ENCODE measurements at regions not wholly inside any gene's neighbourhood (a gene's known extent, or its start where the extent isn't known, plus 50 kb on each side); places are given as distances from the start of the nearest gene placed in this dataset.
A peak's percentile ranks its signal among the peaks of the same experiment; 100 is the strongest.

DNA sequence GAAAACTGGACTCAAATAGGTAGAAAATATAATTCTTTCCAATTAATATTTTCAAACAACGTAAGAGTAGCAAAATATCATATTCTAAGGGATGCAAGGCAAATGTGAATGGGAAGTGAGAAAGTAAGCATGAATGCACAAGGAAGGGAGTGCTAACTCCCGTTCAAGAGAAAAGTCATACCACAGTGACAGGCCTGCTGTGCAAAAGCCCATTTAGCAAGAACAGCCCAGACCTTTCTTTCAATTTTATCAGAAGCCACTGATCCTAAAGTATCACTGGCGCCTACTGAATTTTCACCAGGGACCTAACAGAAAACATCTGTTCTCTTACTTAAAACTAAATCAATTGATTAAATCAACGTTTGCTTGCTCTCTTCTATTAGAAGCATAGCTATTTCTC, 157.9 kb upstream of the DKK2 start:
- H3K9me3 ChIP-seq (ENCODE audit: severe bottlenecking): no peaks in the 10 kb centered on the region
- ATAC-seq (ENCODE audit: low read depth) (no peak), DNase-seq (ENCODE audit: low spot score) (no peak)
- H3K4me1 ChIP-seq (ENCODE audit: insufficient read depth, poor library complexity, severe bottlenecking): no peaks in the 10 kb centered on the region
- H3K27ac ChIP-seq (ENCODE audit: poor library complexity, severe bottlenecking): no peak overlapping the region
- H3K36me3 ChIP-seq (ENCODE audit: low read depth): no peaks in the 10 kb centered on the region
- no peaks in the 10 kb centered on the region for H3K27me3 ChIP-seq (ENCODE audit: insufficient read depth, poor library complexity, severe bottlenecking)
- TF ChIP-seq, protein P1, sequence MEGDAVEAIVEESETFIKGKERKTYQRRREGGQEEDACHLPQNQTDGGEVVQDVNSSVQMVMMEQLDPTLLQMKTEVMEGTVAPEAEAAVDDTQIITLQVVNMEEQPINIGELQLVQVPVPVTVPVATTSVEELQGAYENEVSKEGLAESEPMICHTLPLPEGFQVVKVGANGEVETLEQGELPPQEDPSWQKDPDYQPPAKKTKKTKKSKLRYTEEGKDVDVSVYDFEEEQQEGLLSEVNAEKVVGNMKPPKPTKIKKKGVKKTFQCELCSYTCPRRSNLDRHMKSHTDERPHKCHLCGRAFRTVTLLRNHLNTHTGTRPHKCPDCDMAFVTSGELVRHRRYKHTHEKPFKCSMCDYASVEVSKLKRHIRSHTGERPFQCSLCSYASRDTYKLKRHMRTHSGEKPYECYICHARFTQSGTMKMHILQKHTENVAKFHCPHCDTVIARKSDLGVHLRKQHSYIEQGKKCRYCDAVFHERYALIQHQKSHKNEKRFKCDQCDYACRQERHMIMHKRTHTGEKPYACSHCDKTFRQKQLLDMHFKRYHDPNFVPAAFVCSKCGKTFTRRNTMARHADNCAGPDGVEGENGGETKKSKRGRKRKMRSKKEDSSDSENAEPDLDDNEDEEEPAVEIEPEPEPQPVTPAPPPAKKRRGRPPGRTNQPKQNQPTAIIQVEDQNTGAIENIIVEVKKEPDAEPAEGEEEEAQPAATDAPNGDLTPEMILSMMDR (IDR thresholded peaks at IDR 0.05; ENCODE audit: poor library complexity, severe bottlenecking): no peak
- no peak overlapping the region for H3K4me3 ChIP-seq (ENCODE audit: severe bottlenecking)

DNA sequence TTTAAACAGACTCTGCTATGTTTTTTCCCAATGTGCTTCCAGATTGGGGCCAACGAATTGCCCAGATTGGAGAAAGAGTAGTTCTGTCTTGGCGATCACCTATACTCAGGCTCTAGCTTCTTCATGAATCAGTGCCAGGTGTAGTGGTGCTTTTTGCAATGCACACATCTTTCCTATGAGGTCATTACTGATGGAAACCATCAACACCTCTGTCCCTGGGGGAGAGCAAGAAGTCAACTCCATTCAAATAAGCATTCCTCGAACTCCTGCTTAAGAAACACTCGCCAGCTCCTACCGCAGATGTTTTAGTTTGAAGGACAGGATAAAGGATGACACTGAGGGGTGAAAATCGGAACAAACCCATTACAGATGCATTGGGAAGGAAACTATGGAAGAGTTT, 156.5 kb upstream of the DKK2 start:
- Histone ChIP-seq H3K9me3 (ENCODE audit: severe bottlenecking) (no peaks in the 10 kb centered on the region), H3K4me1 (ENCODE audit: insufficient read depth, poor library complexity, severe bottlenecking) (no peaks in the 10 kb centered on the region), H3K4me3 (ENCODE audit: severe bottlenecking) (no peak overlapping the region), H3K27me3 (ENCODE audit: insufficient read depth, poor library complexity, severe bottlenecking) (no peaks in the 10 kb centered on the region), H3K36me3 (ENCODE audit: low read depth) (no peaks in the 10 kb centered on the region), H3K27ac (ENCODE audit: poor library complexity, severe bottlenecking) (no peak overlapping the region)
- TF ChIP-seq, protein P1 (IDR thresholded peaks at IDR 0.05; ENCODE audit: poor library complexity, severe bottlenecking): no peak
- DNase-seq (ENCODE audit: low spot score) (no peak), ATAC-seq (ENCODE audit: low read depth) (no peak)

- DNase-seq (ENCODE audit: low spot score) (no peak), ATAC-seq (ENCODE audit: low read depth) (no peak)
- Histone ChIP-seq H3K4me3 (ENCODE audit: severe bottlenecking) (no peak overlapping the region), H3K4me1 (ENCODE audit: insufficient read depth, poor library complexity, severe bottlenecking) (no peaks in the 10 kb centered on the region), H3K36me3 (ENCODE audit: low read depth) (no peaks in the 10 kb centered on the region), H3K27ac (ENCODE audit: poor library complexity, severe bottlenecking) (no peak overlapping the region), H3K27me3 (ENCODE audit: insufficient read depth, poor library complexity, severe bottlenecking) (no peaks in the 10 kb centered on the region), H3K9me3 (ENCODE audit: severe bottlenecking) (no peaks in the 10 kb centered on the region)
- TF ChIP-seq, protein P1 (IDR thresholded peaks at IDR 0.05; ENCODE audit: poor library complexity, severe bottlenecking): no peak
Measured at GRCh38 chr4:107187091-107187490, 151.0 kb upstream of the DKK2 start.

GRCh38 chr4:107183155-107183774, 147.2 kb upstream of the DKK2 start:
- DNase-seq (ENCODE audit: low spot score) (no peak), ATAC-seq (ENCODE audit: low read depth) (peak; percentile 91)
- Histone ChIP-seq H3K27ac (ENCODE audit: poor library complexity, severe bottlenecking) (no peak overlapping the region), H3K9me3 (ENCODE audit: severe bottlenecking) (no peaks in the 10 kb centered on the region), H3K27me3 (ENCODE audit: insufficient read depth, poor library complexity, severe bottlenecking) (no peaks in the 10 kb centered on the region), H3K36me3 (ENCODE audit: low read depth) (no peaks in the 10 kb centered on the region), H3K4me1 (ENCODE audit: insufficient read depth, poor library complexity, severe bottlenecking) (no peaks in the 10 kb centered on the region), H3K4me3 (ENCODE audit: severe bottlenecking) (no peak overlapping the region)
- TF ChIP-seq, protein P1 (IDR thresholded peaks at IDR 0.05; ENCODE audit: poor library complexity, severe bottlenecking): peak; percentile 93

GRCh38 chr4:107182347-107182746, 146.2 kb upstream of the DKK2 start:
- Histone ChIP-seq H3K9me3 (ENCODE audit: severe bottlenecking) (no peaks in the 10 kb centered on the region), H3K27me3 (ENCODE audit: insufficient read depth, poor library complexity, severe bottlenecking) (no peaks in the 10 kb centered on the region), H3K4me3 (ENCODE audit: severe bottlenecking) (no peak overlapping the region), H3K27ac (ENCODE audit: poor library complexity, severe bottlenecking) (no peak overlapping the region), H3K36me3 (ENCODE audit: low read depth) (no peaks in the 10 kb centered on the region), H3K4me1 (ENCODE audit: insufficient read depth, poor library complexity, severe bottlenecking) (no peaks in the 10 kb centered on the region)
- TF ChIP-seq, protein P1 (IDR thresholded peaks at IDR 0.05; ENCODE audit: poor library complexity, severe bottlenecking): no peak
- DNase-seq (ENCODE audit: low spot score) (no peak), ATAC-seq (ENCODE audit: low read depth) (no peak)

Measured in RWPE2 (cell line).